GM18909 (cell line): ENCODE measurements at regions not wholly inside any gene's neighbourhood (a gene's known extent, or its start where the extent isn't known, plus 50 kb on each side); places are given as distances from the start of the nearest gene placed in this dataset.

Source experiments
- ATAC-seq: cut with Tn5 transposase; IDR thresholded peaks from one replicate; pipeline ENCODE4 v1.9.1; 2021; ENCODE audit warnings: mild to moderate bottlenecking; ENCODE audit not compliant: unreplicated experiment, poor library complexity

DNA sequence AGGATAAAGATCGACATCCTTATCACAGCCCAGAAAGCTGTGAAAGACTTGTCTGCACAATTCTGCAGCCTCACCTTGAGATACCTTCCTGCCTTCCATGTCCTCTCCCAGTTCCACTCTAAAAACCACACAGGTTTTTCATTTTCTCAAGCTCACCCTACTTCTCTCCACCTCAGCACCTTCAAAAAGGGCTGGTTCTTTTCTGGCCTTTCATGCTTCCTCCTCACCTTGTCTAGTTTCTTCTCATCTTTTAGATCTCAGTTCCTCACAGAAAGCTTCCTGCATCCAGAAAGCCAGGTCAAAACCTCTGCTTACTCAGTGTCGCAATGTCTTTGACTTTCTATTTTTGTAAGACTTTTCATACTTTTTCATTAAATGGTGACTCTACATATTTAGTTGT lies 140.2 kb upstream of the STT3B start:
- ATAC-seq = no peak

DNA sequence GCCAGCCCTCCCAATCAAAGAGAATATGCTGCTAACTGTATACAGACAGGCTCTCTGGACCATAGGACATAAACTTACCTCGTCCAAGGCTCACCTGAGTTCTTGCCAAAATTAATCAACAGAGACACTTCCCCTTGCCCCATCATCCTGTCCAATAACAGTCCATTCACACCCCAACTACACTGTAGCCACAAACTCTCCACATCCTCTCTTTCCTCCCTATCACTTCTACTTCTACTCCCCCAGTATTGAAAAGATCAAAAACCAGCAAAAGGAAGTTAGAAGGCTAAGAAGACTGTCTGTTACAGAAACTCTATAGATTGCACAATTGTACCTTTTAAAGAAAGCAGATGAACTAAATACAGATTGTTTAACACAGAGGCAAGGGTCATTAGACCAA lies 133.5 kb upstream of the STT3B start:
- ATAC-seq = no peak

DNA sequence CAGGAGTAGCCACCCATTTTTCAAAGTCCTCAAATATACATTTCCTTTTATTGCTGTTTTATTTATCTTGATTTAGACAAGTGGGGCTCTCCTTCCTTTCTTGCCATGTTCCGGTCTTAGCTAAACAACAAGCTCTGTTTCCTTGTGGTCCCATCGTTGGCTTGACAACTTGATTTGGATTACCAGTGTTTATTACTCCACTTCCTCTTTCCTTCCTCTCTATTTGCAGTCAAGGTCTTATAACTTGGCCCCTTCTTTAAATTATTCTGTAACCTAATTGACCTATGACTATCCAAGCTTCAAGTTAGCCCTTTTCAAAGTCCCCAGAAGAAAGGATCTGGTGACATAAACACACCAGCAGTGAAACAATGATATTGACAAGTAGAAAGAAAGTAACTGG lies 130.6 kb upstream of the STT3B start:
- ATAC-seq = no peak

- ATAC-seq = no peak
Observed at GRCh38 chr3:31403197-31403596, 129.5 kb upstream of the STT3B start.

DNA sequence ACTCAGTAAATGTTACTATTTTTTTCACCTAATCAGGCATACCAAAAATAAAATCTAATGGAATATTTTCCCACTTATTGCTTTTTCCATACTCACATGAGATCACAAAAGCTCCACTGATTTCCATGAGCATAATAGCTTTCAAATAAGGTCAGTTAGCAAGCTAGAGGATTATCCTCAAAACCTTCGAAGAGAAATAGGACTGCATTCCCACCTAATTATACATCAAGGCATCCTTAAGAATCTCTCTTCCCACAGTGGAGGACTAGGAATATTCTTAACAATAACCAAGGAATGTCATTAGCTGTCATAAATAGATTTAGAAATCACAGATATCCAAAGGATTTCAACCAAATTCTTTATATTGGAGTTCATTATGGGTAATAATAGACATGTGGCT lies 127.9 kb upstream of the STT3B start:
- no peak for ATAC-seq

- ATAC-seq = no peak
Observed at GRCh38 chr3:31405515-31405914, 127.2 kb upstream of the STT3B start.

DNA sequence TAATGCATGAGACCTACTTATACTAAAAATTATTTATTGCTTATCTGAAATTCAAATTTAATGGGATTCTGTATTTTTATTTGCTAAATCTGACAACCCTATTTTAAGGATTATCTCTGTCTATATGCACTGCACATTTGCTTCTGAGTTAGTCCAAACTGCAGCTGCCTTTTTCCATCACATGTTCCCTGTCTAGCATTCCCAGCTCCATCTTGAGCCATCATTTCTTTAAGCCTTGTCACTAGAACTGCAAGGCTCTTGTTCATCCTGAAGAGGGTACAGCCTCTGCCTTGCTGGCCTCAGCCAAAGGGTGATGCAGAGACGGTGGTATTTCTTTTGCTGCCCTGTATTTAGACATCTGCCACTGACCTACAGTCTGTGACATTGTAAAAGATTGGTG lies 125.8 kb upstream of the STT3B start:
- ATAC-seq = no peak

GRCh38 chr3:31407665-31408064 lies 125.1 kb upstream of the STT3B start:
- ATAC-seq = no peak

DNA sequence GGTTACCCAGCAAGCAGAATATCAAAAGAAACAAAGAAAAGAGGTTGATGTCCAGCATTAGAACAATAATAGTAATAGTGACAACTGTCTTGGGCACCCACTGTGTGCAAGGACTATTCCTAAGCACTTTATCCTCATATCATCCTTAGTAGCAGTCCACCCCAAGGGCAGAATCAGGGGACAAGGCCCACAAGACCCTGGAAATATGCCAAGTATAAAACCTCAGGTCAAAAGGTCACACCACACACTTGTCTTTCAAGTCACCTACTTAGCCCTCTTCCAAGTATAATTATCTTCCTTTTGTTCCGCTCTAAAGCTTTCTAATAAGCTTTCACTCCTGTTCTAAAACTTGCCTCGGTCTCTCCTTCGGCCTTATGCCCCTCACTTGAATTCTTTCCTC lies 124.0 kb upstream of the STT3B start:
- no peak for ATAC-seq

- no peak for ATAC-seq
Observed at GRCh38 chr3:31409389-31409788, 123.3 kb upstream of the STT3B start.

DNA sequence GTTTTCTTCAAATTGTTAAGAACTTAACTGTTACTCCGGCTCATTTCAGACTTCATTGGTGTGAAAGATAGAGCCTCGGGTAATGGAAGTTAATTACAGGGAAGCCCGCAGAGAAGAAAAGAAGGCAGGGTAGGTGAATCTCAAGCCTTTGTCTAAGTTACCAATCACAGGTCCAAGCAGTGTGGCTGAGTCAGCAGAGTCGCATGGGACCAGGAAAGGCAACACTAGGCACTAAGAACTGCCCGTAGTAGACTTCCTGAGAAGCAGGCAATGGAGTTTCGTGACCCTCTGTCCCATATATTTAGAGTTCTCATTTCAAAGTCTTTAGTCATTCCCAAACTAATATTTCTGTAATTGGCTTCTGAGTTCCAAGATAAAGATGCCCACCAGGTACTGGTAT lies 122.9 kb upstream of the STT3B start:
- no peak for ATAC-seq

GRCh38 chr3:31410411-31410810 lies 122.3 kb upstream of the STT3B start:
- no peak for ATAC-seq

- no peak for ATAC-seq
Observed at GRCh38 chr3:31412832-31413231, 119.9 kb upstream of the STT3B start.

DNA sequence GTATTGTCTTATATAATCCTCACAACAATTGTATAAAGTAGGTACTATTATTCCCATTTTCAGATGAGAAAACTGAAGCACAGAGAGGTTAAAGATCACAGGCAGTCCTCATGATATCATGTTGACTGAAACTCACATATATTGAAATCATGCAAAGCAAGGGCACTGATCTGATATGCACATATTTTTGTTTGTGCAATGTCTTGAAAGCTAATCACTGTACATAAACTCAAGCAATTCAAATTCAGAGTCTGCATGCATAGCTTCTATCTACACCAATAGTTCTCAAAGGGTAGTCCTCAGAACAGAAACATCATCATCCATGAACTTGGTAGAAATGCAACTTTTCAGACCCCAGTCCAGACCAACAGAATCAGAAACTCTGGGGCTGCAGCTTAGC lies 119.2 kb upstream of the STT3B start:
- no peak for ATAC-seq

DNA sequence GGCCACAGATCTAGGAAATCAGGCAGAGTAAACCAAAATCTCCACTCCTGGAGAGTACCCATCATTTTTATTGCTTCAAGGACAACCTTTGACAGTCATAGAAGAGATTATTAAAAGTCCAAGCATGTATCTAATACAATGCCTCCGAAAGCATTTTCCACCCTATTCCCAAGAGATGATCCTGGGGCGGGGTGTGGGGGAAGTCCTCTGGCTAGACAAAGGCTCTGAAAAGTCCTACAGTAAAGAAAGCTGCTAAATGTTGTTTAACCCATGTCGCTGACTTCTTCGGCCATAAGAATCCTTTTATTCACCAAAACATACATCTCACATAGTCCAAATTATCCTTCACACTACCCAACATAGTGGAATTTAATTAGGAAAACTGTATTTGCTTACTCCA lies 115.7 kb upstream of the STT3B start:
- no peak for ATAC-seq

- no peak for ATAC-seq
Observed at GRCh38 chr3:31417486-31417885, 115.2 kb upstream of the STT3B start.

DNA sequence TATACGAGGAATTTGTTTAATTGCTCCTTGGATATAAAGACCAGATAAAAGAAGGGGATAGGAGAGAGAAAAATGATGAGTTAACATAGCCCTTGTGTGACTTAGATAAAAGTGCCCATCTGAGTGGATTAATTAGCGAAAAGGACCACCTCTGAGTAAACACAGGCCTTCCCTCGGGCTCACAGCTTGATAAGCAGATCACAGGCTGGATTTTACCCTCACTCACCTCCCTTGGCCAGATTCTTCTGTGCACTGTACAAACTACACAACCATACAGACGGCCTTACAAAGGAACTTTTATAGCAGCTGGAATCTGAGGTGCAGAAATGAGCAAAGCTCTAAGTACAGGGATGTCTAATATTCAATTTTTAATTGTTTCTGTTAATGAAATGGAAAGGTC lies 112.4 kb upstream of the STT3B start:
- ATAC-seq = no peak

DNA sequence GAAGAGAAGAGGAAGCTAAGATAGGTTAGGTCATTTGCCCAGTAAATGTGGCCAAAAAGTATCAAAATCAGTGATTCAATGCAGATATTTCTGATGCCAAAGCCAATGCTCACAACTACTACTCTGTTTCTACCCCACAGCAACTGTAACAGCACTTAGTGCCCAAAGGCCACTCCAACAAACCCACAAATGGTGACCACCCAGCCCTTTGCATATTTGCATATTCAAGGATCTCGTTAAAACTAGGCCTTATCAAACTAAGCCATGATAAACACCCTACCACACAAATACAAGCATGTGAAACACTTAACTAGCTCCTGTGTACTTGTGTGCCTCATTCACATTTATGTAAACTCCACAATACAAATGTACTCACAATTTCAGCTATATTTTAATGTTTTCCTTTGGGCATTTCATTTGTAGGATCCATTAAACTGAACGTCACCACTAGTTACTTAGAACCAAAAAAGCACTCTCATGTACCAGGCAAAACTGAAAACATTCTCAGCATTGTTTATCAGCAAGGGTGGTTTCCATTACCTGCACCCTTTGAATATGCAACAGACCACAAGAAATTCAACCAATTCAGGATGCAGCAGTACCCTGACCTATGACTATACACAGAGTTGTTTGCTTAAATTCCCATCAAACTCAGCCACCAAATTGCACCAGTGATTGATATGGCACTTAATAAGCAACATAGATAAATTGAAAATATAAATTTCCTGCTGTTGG lies 111.2 kb upstream of the STT3B start:
- ATAC-seq = no peak

GRCh38 chr3:31422237-31422636 lies 110.5 kb upstream of the STT3B start:
- ATAC-seq = no peak

GRCh38 chr3:31423482-31423881 lies 109.2 kb upstream of the STT3B start:
- no peak for ATAC-seq

DNA sequence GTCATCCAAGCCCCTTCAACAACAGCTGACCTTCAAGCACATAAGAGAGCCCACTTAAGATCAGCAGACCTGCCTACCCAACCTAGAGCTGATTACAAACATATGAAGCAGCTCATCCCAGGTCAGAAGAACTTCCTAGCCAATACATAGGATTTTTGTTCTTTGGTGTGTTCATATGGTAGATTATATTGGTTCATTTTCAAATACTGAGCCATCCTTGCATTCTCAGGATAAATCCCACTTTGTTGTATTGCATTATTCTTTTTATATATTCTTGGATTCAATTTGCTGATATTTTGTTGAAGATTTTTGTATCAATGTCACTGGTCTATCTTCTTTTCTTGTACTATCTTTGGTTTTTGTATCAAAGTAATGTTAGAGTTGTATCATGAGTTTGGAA lies 107.3 kb upstream of the STT3B start:
- ATAC-seq = no peak

GRCh38 chr3:31427623-31428022 lies 105.1 kb upstream of the STT3B start:
- no peak for ATAC-seq

- ATAC-seq = no peak
Observed at GRCh38 chr3:31431321-31431720, 101.4 kb upstream of the STT3B start.
